ENCODE measurements at regions not wholly inside any gene's neighbourhood (a gene's known extent, or its start where the extent isn't known, plus 50 kb on each side); places are given as distances from the start of the nearest gene placed in this dataset.
"Not testable (repeated sequence)": the region's sequence is repeated elsewhere in the genome, so short reads cannot be mapped to it uniquely, and the experiment has no call there.

GRCh38 chr16:66265048-66265415 is 101.5 kb upstream of the CDH5 start:
- DNase-seq, result no peak

GRCh38 chr16:66264311-66265047 is 102.0 kb upstream of the CDH5 start:
- DNase-seq, result no peak

GRCh38 chr16:66263973-66264310 is 102.5 kb upstream of the CDH5 start:
- DNase-seq, result no peak

- DNase-seq, result no peak
Observed at GRCh38 chr16:66263168-66263972, 103.1 kb upstream of the CDH5 start.

- no peak for DNase-seq
Observed at GRCh38 chr16:66262253-66263167, 104.0 kb upstream of the CDH5 start.

GRCh38 chr16:66261826-66262225 is 104.7 kb upstream of the CDH5 start:
- DNase-seq, result no peak

- no peak for DNase-seq
Observed at GRCh38 chr16:66260522-66261254, 105.8 kb upstream of the CDH5 start.

- no peak for DNase-seq
Observed at GRCh38 chr16:66258916-66259845, 107.3 kb upstream of the CDH5 start.

GRCh38 chr16:66256919-66257318 is 109.6 kb upstream of the CDH5 start:
- no peak for DNase-seq

GRCh38 chr16:66255647-66256046 is 110.8 kb upstream of the CDH5 start:
- DNase-seq, result no peak

GRCh38 chr16:66254751-66255150 is 111.7 kb upstream of the CDH5 start:
- no peak for DNase-seq

GRCh38 chr16:66254106-66254505 is 112.4 kb upstream of the CDH5 start:
- DNase-seq, result no peak

GRCh38 chr16:66251476-66252160 is 114.9 kb upstream of the CDH5 start:
- DNase-seq, result no peak

GRCh38 chr16:66250686-66251431 is 115.6 kb upstream of the CDH5 start:
- no peak for DNase-seq

GRCh38 chr16:66247516-66248481 is 118.7 kb upstream of the CDH5 start:
- DNase-seq, result no peak

- no peak for DNase-seq
Observed at GRCh38 chr16:66245868-66246267, 120.6 kb upstream of the CDH5 start.

- DNase-seq, result no peak
Observed at GRCh38 chr16:66245072-66245471, 121.4 kb upstream of the CDH5 start.

- DNase-seq, result no peak
Observed at GRCh38 chr16:66242672-66243071, 123.8 kb upstream of the CDH5 start.

- DNase-seq, result not testable (repeated sequence)
Observed at GRCh38 chr16:66242206-66242605, 124.3 kb upstream of the CDH5 start.
